Chondrocyte (in vitro differentiated cells): ENCODE measurements at regions not wholly inside any gene's neighbourhood (a gene's known extent, or its start where the extent isn't known, plus 50 kb on each side); places are given as distances from the start of the nearest gene placed in this dataset.
"Not testable (repeated sequence)": the region's sequence is repeated elsewhere in the genome, so short reads cannot be mapped to it uniquely, and the experiment has no call there.

Experiments
- DNase-seq: peaks from one replicate; pipeline ENCODE4 v3.0.0; 2021; ENCODE audit warnings: mixed read lengths, low spot score
- H3K27ac Mint-ChIP-seq: one replicate; pipeline ENCODE4 v1.8.0; 2021; ENCODE audit warnings: mild to moderate bottlenecking, moderate library complexity, mixed read lengths; ENCODE audit not compliant: unreplicated experiment
- H3K27me3 Mint-ChIP-seq: 2 replicates; pipeline ENCODE4 v1.8.0; 2021; ENCODE audit warnings: low read depth, mixed read lengths
- H3K36me3 Mint-ChIP-seq: 2 replicates; pipeline ENCODE4 v1.8.0; 2021; ENCODE audit warnings: low read depth, mixed read lengths
- H3K4me1 Mint-ChIP-seq: 2 replicates; pipeline ENCODE4 v1.8.0; 2021; ENCODE audit warnings: low read depth, mild to moderate bottlenecking, mixed read lengths
- H3K4me3 Mint-ChIP-seq: one replicate; pipeline ENCODE4 v1.8.0; 2021; ENCODE audit warnings: mild to moderate bottlenecking, moderate library complexity, mixed read lengths; ENCODE audit not compliant: unreplicated experiment
- H3K9me3 Mint-ChIP-seq: 2 replicates; pipeline ENCODE4 v1.8.0; 2021; ENCODE audit warnings: low read depth, mixed read lengths
- TF ChIP-seq, protein P1 (sequence below): fragments of 200-600 bp; sonication (generic); IDR thresholded peaks from 2 replicates; pipeline ENCODE4 v1.5.0; 2021; ENCODE audit warnings: antibody characterized with exemption, mild to moderate bottlenecking, moderate library complexity

DNA sequence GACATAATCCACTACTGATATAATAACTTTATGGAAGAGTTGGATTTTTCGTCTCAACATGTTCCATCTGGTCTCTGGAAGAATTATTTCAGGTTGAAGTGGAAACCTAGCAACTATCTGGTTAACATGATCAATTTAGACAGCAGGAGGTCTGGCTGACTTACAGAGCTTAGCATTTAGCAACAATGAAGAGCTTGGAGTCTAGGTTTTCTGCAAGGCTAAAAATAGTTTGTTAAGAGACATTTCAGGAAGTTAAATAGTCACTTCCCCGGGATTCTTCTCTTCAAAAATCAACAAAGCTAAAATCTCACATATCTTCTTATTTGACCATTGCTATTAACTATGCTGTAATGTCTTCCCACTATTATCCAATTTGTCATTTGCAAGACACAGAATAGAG lies 418.6 kb upstream of the DIPK2B start:
- Mint-ChIP-seq H3K27me3 (no peaks in the 10 kb centered on the region), H3K27ac (peak overlapping the region; percentile 80), H3K36me3 (no peaks in the 10 kb centered on the region), H3K9me3 (peaks cover 15% of the 10 kb centered on the region), H3K4me3 (no peak overlapping the region), H3K4me1 (peaks cover 42% of the 10 kb centered on the region)
- TF ChIP-seq, protein P1, sequence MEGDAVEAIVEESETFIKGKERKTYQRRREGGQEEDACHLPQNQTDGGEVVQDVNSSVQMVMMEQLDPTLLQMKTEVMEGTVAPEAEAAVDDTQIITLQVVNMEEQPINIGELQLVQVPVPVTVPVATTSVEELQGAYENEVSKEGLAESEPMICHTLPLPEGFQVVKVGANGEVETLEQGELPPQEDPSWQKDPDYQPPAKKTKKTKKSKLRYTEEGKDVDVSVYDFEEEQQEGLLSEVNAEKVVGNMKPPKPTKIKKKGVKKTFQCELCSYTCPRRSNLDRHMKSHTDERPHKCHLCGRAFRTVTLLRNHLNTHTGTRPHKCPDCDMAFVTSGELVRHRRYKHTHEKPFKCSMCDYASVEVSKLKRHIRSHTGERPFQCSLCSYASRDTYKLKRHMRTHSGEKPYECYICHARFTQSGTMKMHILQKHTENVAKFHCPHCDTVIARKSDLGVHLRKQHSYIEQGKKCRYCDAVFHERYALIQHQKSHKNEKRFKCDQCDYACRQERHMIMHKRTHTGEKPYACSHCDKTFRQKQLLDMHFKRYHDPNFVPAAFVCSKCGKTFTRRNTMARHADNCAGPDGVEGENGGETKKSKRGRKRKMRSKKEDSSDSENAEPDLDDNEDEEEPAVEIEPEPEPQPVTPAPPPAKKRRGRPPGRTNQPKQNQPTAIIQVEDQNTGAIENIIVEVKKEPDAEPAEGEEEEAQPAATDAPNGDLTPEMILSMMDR, result no peak
- DNase-seq, result no peak

- peaks cover 10% of the 10 kb centered on the region for H3K4me1 Mint-ChIP-seq
- DNase-seq, H3K27ac Mint-ChIP-seq, H3K36me3 Mint-ChIP-seq, H3K4me3 Mint-ChIP-seq, H3K27me3 Mint-ChIP-seq: not testable (repeated sequence)
- peaks cover 25% of the 10 kb centered on the region for H3K9me3 Mint-ChIP-seq
Observed at GRCh38 chrX:45615591-45615990, 414.9 kb upstream of the DIPK2B start.

DNA sequence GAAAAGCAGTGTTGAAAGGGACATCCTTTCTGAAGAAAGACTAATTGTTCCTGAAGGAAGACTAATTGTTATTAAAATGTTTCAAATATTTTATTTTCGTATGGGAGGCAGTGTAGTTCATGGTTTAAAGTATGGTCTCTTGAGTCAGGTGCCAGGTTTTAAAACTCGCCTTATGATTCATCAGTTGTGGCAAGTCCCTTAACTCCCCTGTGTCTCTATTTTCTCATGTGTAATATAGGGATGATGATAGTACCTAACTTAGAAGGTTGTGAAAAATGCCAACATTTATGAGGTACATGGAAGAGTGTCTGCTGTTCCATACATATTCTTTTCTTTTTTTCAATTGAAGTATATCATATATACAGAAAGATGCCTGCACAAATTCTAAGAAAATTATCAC lies 414.2 kb upstream of the DIPK2B start:
- Mint-ChIP-seq H3K36me3 (no peaks in the 10 kb centered on the region), H3K4me1 (peaks cover 7% of the 10 kb centered on the region), H3K4me3 (no peak overlapping the region), H3K9me3 (peaks cover 29% of the 10 kb centered on the region), H3K27me3 (no peaks in the 10 kb centered on the region), H3K27ac (no peak overlapping the region)
- TF ChIP-seq, protein P1, result no peak
- DNase-seq, result no peak

DNA sequence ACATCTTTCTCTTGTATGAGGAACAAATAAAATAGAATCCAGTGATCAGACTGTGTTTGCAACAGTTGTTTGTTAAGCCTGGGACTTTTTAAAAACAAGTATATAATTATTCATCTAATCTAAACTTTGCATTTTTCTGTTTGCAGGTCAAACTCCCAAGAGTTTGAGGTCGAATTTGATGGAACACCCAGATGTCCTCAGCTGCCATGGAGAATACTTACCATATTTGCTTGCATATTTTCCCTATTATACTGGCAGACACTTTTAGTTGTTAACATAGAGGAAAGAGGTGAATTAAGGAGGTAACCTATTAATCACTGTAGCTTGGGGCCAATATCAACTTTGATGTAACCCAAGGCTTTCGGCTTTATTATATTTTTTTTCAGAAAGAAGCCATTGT lies 401.5 kb upstream of the DIPK2B start:
- H3K4me3 Mint-ChIP-seq, result no peak overlapping the region

GRCh38 chrX:45601052-45601451 lies 400.4 kb upstream of the DIPK2B start:
- Mint-ChIP-seq H3K4me1 (peaks cover 33% of the 10 kb centered on the region), H3K27ac (no peak overlapping the region), H3K36me3 (no peaks in the 10 kb centered on the region), H3K4me3 (no peak overlapping the region), H3K27me3 (no peaks in the 10 kb centered on the region), H3K9me3 (peaks cover 5% of the 10 kb centered on the region)
- DNase-seq, result no peak
- TF ChIP-seq, protein P1, result no peak

More for the DNA sequence above, 401.5 kb upstream of the DIPK2B start:
- Mint-ChIP-seq H3K27me3 (no peaks in the 10 kb centered on the region), H3K9me3 (peaks cover 16% of the 10 kb centered on the region), H3K36me3 (no peaks in the 10 kb centered on the region), H3K27ac (peak overlapping the region; percentile 1), H3K4me1 (peaks cover 33% of the 10 kb centered on the region)
- TF ChIP-seq, protein P1, result no peak
- DNase-seq, result no peak

- no peak overlapping the region for H3K4me3 Mint-ChIP-seq
- TF ChIP-seq, protein P1, result no peak
- peaks cover 3% of the 10 kb centered on the region for H3K9me3 Mint-ChIP-seq
- no peaks in the 10 kb centered on the region for H3K36me3 Mint-ChIP-seq
- no peak for DNase-seq
- peaks cover 33% of the 10 kb centered on the region for H3K4me1 Mint-ChIP-seq
- peak overlapping the region; percentile 77 for H3K27ac Mint-ChIP-seq
- H3K27me3 Mint-ChIP-seq, result no peaks in the 10 kb centered on the region
Observed at GRCh38 chrX:45598861-45599260, 398.2 kb upstream of the DIPK2B start.
